SIG-M5 treated with dmso at 0.1 percent for 504 hours (cell line): ENCODE measurements at regions not wholly inside any gene's neighbourhood (a gene's known extent, or its start where the extent isn't known, plus 50 kb on each side); places are given as distances from the start of the nearest gene placed in this dataset.
"Not testable (repeated sequence)": the region's sequence is repeated elsewhere in the genome, so short reads cannot be mapped to it uniquely, and the experiment has no call there.

Experiments used
- DNase-seq: peaks from one replicate; lab custom pipeline; 2025; ENCODE audit not compliant: unreplicated experiment; lab: John Stamatoyannopoulos, UW

DNA sequence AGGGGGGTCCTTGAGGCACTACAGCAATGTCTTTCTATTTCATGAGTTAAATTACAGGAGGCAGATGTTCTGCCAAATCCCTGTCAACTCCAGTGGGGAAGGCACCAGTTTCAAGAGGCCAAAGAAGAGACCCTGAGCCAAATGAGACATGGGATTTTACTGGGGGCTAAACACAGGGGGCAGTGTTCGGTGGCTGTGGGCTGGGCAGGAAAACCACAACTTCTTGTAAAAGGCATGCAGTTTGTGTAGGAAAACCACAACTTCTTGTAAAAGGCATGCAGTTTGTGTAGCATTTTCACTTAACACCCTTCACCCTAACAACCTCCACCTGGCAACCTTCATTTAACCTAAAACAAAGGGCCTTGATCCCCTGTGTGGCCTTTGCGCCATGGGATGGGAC lies 61.0 kb downstream of the POLR2M start:
- no peak for DNase-seq

DNA sequence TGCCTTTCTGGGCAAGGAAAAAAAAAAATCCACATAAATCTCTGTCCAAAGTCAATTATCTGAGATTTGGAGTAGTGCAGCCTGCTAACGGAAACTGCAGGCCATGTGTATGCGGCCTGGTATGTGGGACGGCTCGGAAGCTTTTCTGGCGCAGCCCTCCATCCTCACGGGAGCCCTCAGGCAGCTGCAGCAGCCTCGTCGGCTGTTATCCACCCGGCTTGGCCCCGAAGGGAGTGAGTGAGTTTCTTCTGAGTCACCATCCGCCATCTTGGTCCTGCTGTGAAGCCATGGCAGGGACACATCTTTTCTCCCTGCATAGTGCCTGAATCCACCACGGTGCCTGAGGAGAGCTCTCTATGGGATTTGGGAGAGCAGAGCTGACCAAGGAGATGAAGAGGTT lies 62.8 kb downstream of the POLR2M start:
- no peak for DNase-seq

- DNase-seq = no peak
Measured at GRCh38 chr15:57770495-57770894, 64.0 kb downstream of the POLR2M start.

- DNase-seq = no peak
Measured at GRCh38 chr15:57772223-57772957, 65.9 kb downstream of the POLR2M start.

- no peak for DNase-seq
Measured at GRCh38 chr15:57773051-57773450, 66.5 kb downstream of the POLR2M start.

DNA sequence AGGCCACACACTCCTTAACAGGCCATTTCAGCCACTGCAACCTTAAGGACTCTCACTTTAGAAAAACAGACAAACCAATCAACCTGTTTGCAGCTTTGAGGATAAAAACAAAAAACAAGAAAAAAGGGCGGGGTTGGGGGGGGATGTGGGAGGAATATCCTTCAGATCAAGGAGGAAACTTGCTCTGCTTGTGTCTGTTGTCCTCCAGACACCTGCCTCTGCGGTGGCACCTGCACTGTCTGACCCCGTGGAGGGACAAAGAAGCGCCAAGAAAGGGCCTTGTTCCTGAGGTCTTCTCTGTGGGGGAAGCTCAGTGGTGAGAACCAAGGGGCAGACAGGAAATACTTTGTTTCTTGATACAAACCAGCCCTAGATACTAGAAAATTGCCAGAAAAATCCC lies 70.5 kb downstream of the POLR2M start:
- DNase-seq = no peak

- no peak for DNase-seq
Measured at GRCh38 chr15:57780471-57780870, 74.0 kb downstream of the POLR2M start.

- DNase-seq = no peak
Measured at GRCh38 chr15:57782731-57783130, 76.2 kb downstream of the POLR2M start.

- no peak for DNase-seq
Measured at GRCh38 chr15:57784081-57784511, 77.6 kb downstream of the POLR2M start.

- DNase-seq = no peak
Measured at GRCh38 chr15:57785039-57785438, 78.5 kb downstream of the POLR2M start.

DNA sequence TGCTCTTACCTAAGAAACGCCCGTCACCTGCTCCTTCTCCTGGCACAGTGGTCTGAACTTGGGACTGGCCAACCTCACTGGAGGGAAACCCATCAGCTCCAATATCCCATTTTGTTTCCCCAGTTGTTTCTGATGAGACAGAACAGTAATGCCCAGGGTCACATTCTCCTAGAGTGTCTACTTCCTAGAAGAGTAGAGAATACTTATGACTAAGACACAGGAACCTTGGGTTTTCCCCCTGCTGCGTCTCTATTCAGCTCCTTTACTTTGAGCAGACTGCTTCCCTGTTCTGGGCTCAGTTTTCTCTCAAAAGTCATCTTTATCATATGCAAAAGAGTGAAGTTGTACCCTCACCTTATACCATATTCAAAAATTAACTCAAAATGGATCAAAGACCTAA lies 79.4 kb downstream of the POLR2M start:
- DNase-seq = no peak

DNA sequence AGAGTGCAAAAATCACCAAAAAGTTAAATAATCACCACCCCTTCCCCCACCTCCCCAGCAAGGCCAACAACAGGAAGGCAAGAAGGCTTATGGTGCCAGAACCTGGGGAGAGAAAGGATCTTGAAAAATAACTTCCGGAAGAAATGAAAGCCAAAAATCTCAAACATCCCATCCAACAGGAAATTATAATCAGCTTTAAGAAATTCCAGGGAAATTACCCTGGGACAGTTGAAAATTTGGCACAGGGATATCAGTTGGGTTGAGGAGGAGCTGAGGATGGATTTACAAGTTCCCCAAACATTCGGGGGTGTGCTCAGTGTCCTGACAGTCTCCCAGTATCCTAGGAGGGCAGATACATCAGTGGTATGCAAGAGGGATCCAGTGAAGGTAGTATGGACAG lies 82.7 kb downstream of the POLR2M start:
- no peak for DNase-seq

DNA sequence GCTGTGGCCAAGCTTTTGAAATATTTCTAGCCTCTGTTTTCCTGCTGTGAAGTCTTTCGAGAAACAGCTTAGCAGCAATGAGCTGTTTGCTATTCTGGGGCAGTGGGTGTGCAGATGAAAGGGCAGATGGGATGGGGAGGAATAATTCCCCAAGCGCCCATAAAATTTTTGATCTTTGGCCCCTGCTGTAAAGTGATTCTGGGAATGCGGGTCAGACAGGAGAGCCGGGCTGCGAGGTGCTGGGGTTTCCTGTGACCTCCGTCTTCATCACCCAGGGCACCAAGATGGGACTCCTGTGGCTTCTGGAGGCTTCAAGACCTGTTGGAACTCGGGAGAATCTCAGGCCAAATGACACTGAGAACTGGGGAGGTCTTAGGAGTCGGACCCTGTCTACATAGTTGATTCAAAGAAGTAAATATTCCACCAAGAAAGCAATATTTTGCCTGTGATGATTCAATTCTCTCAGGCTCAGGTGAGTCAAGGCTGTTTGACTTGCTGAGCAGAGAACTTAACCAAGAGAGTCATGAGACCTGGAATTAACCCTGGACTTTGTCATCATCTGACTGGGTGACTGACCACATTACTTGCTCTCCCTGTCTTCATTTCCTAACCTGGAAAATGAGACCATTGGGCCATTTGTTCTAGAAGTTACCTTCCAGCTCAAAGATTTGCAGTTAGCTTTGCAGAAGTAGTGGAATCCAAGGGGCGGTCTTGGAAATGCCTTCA lies 86.4 kb downstream of the POLR2M start:
- DNase-seq = no peak

- DNase-seq = no peak
Measured at GRCh38 chr15:57795261-57795660, 88.7 kb downstream of the POLR2M start.

DNA sequence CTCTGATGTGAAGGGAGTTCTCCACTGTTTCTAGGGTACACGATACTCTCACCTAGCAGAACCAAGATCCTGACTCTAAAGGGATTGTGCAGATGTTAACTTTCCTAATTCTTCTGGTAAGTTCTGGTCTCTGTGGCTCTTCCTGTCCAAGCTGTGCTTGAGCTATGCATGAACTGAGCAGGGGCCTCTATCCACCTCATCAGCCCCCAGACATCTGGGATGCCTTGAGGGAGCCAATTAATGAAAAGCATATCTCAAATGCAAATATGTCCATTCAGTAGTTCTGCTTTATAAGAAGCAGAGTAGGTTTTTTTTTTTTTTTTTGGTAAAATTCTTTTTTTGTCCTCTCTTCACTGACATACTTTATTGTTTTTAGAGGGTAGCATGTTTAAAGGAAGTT lies 89.6 kb downstream of the POLR2M start:
- DNase-seq = no peak

GRCh38 chr15:57797110-57797509 lies 90.6 kb downstream of the POLR2M start:
- DNase-seq = no peak

GRCh38 chr15:57797568-57798267 lies 91.2 kb downstream of the POLR2M start:
- no peak for DNase-seq

DNA sequence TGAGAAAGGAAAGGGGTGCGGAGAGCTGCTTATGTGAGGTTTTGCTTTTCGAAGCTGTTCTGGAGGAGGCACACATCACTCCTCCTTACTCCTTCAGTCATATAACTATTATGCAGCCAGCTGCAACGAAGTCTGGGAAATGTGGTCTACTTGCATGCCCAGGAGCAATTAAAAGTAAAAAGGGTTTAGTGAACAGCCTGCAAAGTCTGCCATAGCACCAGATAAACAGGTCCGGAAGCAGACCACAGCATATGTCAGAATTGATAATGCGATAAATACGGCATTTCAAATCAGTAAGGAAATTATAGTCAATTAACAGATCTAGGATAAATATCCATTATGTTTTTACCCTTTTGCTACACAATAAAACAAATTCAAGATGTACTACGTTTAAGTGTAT lies 99.5 kb downstream of the POLR2M start:
- DNase-seq = no peak

DNA sequence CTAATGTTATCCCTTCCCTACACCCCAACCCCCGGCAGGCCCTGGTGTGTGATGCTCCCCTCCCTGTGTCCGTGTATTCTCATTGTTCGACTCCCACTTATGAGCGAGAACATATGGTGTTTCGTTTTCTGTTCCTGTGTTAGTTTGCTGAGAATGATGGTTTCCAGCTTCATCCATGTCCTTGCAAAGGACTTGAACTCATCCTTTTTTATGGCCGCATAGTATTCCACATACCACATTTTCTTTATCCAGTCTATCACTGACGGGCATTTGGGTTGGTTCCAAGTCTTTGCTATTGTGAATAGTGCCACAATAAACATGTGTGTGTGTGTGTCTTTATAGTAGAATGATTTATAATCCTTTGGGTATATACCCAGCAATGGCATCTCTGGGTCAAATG lies 102.8 kb downstream of the POLR2M start:
- not testable (repeated sequence) for DNase-seq

GRCh38 chr15:57816599-57816998 lies 110.1 kb downstream of the POLR2M start:
- DNase-seq = no peak

- DNase-seq = no peak
Measured at GRCh38 chr15:57819646-57820045, 113.1 kb downstream of the POLR2M start.

GRCh38 chr15:57820119-57820518 lies 113.6 kb downstream of the POLR2M start:
- DNase-seq = no peak
